Ishikawa (cell line): ENCODE measurements at regions not wholly inside any gene's neighbourhood (a gene's known extent, or its start where the extent isn't known, plus 50 kb on each side); places are given as distances from the start of the nearest gene placed in this dataset.

Experiments
- CREB1 ChIP-seq: IDR thresholded peaks from 2 replicates; pipeline ENCODE4 v1.6.1; 2012; ENCODE audit warnings: low read depth
- EGR1 ChIP-seq: IDR thresholded peaks from 2 replicates; pipeline ENCODE4 v1.6.1; 2012
- EP300 ChIP-seq: IDR thresholded peaks from 2 replicates; pipeline ENCODE4 v1.6.1; 2012; ENCODE audit warnings: borderline replicate concordance
- MAX ChIP-seq: IDR thresholded peaks from 2 replicates; pipeline ENCODE4 v1.6.1; 2012
- NFIC ChIP-seq: IDR thresholded peaks from 2 replicates; pipeline ENCODE4 v1.6.1; 2012
- RAD21 ChIP-seq: IDR thresholded peaks from 2 replicates; pipeline ENCODE4 v1.6.1; 2012; ENCODE audit warnings: low read depth
- REST ChIP-seq: IDR thresholded peaks from 2 replicates; pipeline ENCODE4 v1.6.1; 2012; ENCODE audit warnings: low read depth, mild to moderate bottlenecking
- TAF1 ChIP-seq: IDR thresholded peaks from 2 replicates; pipeline ENCODE4 v1.6.1; 2012; ENCODE audit warnings: low read depth, mild to moderate bottlenecking
- TCF12 ChIP-seq: IDR thresholded peaks from 2 replicates; pipeline ENCODE4 v1.6.1; 2012; ENCODE audit warnings: low read depth
- TEAD4 ChIP-seq: IDR thresholded peaks from 2 replicates; pipeline ENCODE4 v1.6.1; 2012
- USF1 ChIP-seq: IDR thresholded peaks from 2 replicates; pipeline ENCODE4 v1.6.1; 2012
- YY1 ChIP-seq: IDR thresholded peaks from 2 replicates; pipeline ENCODE4 v1.6.1; 2012; ENCODE audit warnings: low read depth

- TF ChIP-seq RAD21 (no peak), NFIC (no peak), YY1 (no peak), TCF12 (no peak), EGR1 (no peak), EP300 (no peak), USF1 (no peak), TAF1 (no peak), CREB1 (no peak), REST (no peak), MAX (no peak), TEAD4 (no peak)
Measured at GRCh38 chr5:53180538-53180937, 71.0 kb upstream of the MOCS2 start.
